ENCODE measurements at regions not wholly inside any gene's neighbourhood (a gene's known extent, or its start where the extent isn't known, plus 50 kb on each side); places are given as distances from the start of the nearest gene placed in this dataset.

DNA sequence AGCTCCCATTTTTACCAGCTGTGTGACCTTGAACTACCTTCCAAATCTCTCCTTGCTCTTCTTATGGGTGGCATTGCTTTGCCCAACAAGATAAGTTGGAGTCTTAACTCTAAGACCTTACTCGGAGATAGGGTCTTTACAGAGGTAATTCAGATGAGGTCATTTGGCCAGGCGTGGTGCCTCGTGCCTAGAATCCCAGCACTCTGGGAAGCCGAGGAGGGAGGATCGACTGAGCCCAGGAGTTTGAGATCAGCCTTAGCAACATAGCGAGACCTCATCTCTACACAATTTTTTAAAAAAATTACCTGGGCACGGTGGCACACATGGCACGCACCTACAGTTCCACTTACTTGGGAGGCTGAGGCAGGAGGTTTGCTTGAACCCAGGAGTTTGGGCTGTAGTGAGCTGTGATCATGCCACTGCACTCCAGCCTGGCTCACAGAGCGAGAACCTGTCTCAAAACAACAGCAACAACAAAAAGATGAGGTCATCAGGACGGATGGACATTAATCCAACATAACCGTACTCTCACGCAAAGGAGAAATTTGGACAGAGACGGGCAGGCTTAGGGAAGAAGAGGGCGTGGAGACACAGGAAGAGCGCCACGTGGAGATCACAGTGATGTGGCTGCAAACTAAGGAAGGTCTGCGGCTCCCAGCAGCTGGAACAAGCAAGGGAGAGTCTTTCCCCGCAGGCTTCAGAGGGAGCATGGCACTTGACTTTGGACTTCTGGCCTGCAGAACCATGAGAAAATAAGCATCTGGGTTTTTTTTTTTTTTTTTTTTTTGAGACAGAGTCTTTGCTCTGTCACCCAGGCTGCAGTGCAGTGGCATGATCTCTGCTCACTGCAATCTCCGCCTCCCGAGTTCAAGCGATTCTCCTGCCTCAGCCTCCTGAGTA lies 122.3 kb upstream of the CARD11 start (continued):
- TF ChIP-seq, protein P1, sequence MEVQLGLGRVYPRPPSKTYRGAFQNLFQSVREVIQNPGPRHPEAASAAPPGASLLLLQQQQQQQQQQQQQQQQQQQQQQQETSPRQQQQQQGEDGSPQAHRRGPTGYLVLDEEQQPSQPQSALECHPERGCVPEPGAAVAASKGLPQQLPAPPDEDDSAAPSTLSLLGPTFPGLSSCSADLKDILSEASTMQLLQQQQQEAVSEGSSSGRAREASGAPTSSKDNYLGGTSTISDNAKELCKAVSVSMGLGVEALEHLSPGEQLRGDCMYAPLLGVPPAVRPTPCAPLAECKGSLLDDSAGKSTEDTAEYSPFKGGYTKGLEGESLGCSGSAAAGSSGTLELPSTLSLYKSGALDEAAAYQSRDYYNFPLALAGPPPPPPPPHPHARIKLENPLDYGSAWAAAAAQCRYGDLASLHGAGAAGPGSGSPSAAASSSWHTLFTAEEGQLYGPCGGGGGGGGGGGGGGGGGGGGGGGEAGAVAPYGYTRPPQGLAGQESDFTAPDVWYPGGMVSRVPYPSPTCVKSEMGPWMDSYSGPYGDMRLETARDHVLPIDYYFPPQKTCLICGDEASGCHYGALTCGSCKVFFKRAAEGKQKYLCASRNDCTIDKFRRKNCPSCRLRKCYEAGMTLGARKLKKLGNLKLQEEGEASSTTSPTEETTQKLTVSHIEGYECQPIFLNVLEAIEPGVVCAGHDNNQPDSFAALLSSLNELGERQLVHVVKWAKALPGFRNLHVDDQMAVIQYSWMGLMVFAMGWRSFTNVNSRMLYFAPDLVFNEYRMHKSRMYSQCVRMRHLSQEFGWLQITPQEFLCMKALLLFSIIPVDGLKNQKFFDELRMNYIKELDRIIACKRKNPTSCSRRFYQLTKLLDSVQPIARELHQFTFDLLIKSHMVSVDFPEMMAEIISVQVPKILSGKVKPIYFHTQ (CRISPR knock-in tag; IDR thresholded peaks at IDR 0.05) = no peak
- TF ChIP-seq, protein P2, sequence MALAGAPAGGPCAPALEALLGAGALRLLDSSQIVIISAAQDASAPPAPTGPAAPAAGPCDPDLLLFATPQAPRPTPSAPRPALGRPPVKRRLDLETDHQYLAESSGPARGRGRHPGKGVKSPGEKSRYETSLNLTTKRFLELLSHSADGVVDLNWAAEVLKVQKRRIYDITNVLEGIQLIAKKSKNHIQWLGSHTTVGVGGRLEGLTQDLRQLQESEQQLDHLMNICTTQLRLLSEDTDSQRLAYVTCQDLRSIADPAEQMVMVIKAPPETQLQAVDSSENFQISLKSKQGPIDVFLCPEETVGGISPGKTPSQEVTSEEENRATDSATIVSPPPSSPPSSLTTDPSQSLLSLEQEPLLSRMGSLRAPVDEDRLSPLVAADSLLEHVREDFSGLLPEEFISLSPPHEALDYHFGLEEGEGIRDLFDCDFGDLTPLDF (CRISPR knock-in tag; IDR thresholded peaks at IDR 0.05) = no peak

DNA sequence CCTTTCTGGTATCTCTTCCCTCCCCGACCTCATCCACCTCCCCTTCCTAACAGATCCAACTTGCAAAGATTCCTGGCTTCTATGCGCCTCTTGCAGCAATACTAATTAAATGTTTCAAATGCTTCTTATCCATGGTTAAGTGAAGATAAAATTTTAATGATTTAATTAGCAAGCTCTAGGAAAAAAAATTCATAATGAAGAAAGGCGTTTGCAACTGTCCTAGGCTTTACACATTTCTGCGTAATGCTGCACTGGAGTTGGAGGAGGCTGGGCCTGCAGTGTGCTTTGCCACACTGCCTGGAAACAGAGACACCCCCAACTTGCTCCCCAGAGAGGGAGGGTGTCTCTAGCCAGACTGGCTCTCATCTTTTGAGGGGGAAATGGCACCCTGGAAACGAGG lies 123.9 kb upstream of the CARD11 start:
- TF ChIP-seq OVOL2 (CRISPR knock-in tag; IDR thresholded peaks at IDR 0.05; ENCODE audit: borderline replicate concordance) = no peak
- no peak for TF ChIP-seq ZNF263 (CRISPR knock-in tag; IDR thresholded peaks at IDR 0.05; ENCODE audit: low read depth)
- TF ChIP-seq, protein P3, sequence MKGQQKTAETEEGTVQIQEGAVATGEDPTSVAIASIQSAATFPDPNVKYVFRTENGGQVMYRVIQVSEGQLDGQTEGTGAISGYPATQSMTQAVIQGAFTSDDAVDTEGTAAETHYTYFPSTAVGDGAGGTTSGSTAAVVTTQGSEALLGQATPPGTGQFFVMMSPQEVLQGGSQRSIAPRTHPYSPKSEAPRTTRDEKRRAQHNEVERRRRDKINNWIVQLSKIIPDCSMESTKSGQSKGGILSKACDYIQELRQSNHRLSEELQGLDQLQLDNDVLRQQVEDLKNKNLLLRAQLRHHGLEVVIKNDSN (CRISPR knock-in tag; IDR thresholded peaks at IDR 0.05) = no peak
- no peak for TF ChIP-seq ZNF416 (CRISPR knock-in tag; IDR thresholded peaks at IDR 0.05)
- TF ChIP-seq, protein P4, sequence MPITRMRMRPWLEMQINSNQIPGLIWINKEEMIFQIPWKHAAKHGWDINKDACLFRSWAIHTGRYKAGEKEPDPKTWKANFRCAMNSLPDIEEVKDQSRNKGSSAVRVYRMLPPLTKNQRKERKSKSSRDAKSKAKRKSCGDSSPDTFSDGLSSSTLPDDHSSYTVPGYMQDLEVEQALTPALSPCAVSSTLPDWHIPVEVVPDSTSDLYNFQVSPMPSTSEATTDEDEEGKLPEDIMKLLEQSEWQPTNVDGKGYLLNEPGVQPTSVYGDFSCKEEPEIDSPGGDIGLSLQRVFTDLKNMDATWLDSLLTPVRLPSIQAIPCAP (CRISPR knock-in tag; IDR thresholded peaks at IDR 0.05) = no peak
- TF ChIP-seq CREM (CRISPR knock-in tag; IDR thresholded peaks at IDR 0.05) = no peak
- no peak for TF ChIP-seq JAZF1 (CRISPR knock-in tag; IDR thresholded peaks at IDR 0.05)
- TF ChIP-seq FOXJ3 (CRISPR knock-in tag; IDR thresholded peaks at IDR 0.05; ENCODE audit: borderline replicate concordance) = no peak
- TF ChIP-seq NR2C2 (CRISPR knock-in tag; IDR thresholded peaks at IDR 0.05) = no peak
- no peak for TF ChIP-seq NR1H2 (CRISPR knock-in tag; IDR thresholded peaks at IDR 0.05)
- no peak for TF ChIP-seq TEAD4 (CRISPR knock-in tag; IDR thresholded peaks at IDR 0.05)
- no peak for TF ChIP-seq SMAD4 (CRISPR knock-in tag; IDR thresholded peaks at IDR 0.05)
- TF ChIP-seq NFYB (CRISPR knock-in tag; conservative IDR thresholded peaks at IDR 0.05; ENCODE audit: low read depth) = no peak
- TF ChIP-seq, protein P5, sequence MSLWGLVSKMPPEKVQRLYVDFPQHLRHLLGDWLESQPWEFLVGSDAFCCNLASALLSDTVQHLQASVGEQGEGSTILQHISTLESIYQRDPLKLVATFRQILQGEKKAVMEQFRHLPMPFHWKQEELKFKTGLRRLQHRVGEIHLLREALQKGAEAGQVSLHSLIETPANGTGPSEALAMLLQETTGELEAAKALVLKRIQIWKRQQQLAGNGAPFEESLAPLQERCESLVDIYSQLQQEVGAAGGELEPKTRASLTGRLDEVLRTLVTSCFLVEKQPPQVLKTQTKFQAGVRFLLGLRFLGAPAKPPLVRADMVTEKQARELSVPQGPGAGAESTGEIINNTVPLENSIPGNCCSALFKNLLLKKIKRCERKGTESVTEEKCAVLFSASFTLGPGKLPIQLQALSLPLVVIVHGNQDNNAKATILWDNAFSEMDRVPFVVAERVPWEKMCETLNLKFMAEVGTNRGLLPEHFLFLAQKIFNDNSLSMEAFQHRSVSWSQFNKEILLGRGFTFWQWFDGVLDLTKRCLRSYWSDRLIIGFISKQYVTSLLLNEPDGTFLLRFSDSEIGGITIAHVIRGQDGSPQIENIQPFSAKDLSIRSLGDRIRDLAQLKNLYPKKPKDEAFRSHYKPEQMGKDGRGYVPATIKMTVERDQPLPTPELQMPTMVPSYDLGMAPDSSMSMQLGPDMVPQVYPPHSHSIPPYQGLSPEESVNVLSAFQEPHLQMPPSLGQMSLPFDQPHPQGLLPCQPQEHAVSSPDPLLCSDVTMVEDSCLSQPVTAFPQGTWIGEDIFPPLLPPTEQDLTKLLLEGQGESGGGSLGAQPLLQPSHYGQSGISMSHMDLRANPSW (CRISPR knock-in tag; conservative IDR thresholded peaks at IDR 0.05; ENCODE audit: low read depth) = no peak
- TF ChIP-seq GTF2I (CRISPR knock-in tag; conservative IDR thresholded peaks at IDR 0.05) = no peak
- no peaks in the 10 kb centered on the region; the same call in 1 of the 2 replicates for H3K27me3 Mint-ChIP-seq (ENCODE audit: low read depth)
- DNase-seq (ENCODE audit: low spot score) (no peak), ATAC-seq (no peak)
- peaks cover 19% of the 10 kb centered on the region for H3K4me1 Mint-ChIP-seq
- H3K4me3 Mint-ChIP-seq = no peak overlapping the region
- H3K27ac Mint-ChIP-seq = no peak overlapping the region
- ChIA-PET POLR2A (no interaction called here), CTCF (no interaction called here)
- H3K36me3 Mint-ChIP-seq = peaks cover 11% of the 10 kb centered on the region
- H3K9me3 Mint-ChIP-seq = peaks cover 14% of the 10 kb centered on the region

Measured in WTC11 (cell line).